Panc1 (cell line): ENCODE measurements at regions not wholly inside any gene's neighbourhood (a gene's known extent, or its start where the extent isn't known, plus 50 kb on each side); places are given as distances from the start of the nearest gene placed in this dataset.

ENCODE experiments used
- ATAC-seq: fragments of 200-7000 bp; cut with Tn5 transposase; 2 replicates; pipeline ENCODE4 v1.9.1; 2020; ENCODE audit warnings: mild to moderate bottlenecking, moderate library complexity
- BruUV-seq: library from RNA; stranded (reverse); fragments of 400-500 nt; replicated peaks from 2 replicates; lab custom pipeline; 2021; lab: Mats Ljungman, UMichigan
- CTCF ChIA-PET: fragments of 300-600 bp; sonication (Branson Sonifier 250); formaldehyde crosslinking; loops from one replicate; lab custom pipeline; 2022; ENCODE audit warnings: antibody characterized with exemption; lab: Charles Lee
- POLR2A ChIA-PET: fragments of 300-600 bp; sonication (Branson Sonifier 250); formaldehyde crosslinking; loops from one replicate; lab custom pipeline; 2022; ENCODE audit warnings: antibody characterized with exemption; lab: Charles Lee
- DNase-seq: peaks from one replicate; pipeline ENCODE4 v3.0.0-alpha.2; 2010; ENCODE audit warnings: low read depth, low spot score
- H3K27ac ChIP-seq: 2 replicates; pipeline ENCODE4 v1.5.1; 2011; ENCODE audit warnings: mild to moderate bottlenecking, low read length, inconsistent platforms
- H3K27me3 ChIP-seq: fragments of 200-500 bp; sonication (Bioruptor generic); 2 replicates; pipeline ENCODE4 v1.6.0; 2014; ENCODE audit warnings: low read length, inconsistent platforms; ENCODE audit not compliant: control insufficient read depth, insufficient read depth
- H3K36me3 ChIP-seq: fragments of 200-500 bp; sonication (Bioruptor generic); 2 replicates; pipeline ENCODE4 v1.5.1; 2014; ENCODE audit warnings: inconsistent platforms, mild to moderate bottlenecking, low read length, moderate library complexity; ENCODE audit not compliant: control insufficient read depth, insufficient read depth
- H3K4me1 ChIP-seq: 2 replicates; pipeline ENCODE4 v1.5.1; 2011; ENCODE audit warnings: inconsistent platforms, mild to moderate bottlenecking, low read length, moderate library complexity; ENCODE audit not compliant: control insufficient read depth, insufficient read depth
- H3K4me3 ChIP-seq, 2 experiments: 2 replicates each; pipeline ENCODE4 v1.5.1; 2011 to 2012; ENCODE audit warnings: low read depth in 2 of 2, low read length in 2 of 2, mild to moderate bottlenecking in 2 of 2, inconsistent platforms in 1 of 2, moderate library complexity in 1 of 2
- H3K9me3 ChIP-seq: fragments of 200-500 bp; sonication (Bioruptor generic); 2 replicates; pipeline ENCODE4 v1.5.1; 2014; ENCODE audit warnings: low read depth, mild to moderate bottlenecking, inconsistent platforms, low read length, moderate library complexity; ENCODE audit not compliant: control insufficient read depth, insufficient read depth
- CTCF ChIP-seq: fragments of 450-650 bp; IDR thresholded peaks from 2 replicates; pipeline ENCODE4 v1.5.1; 2017; ENCODE audit warnings: mild to moderate bottlenecking
- POLR2AphosphoS5 ChIP-seq: IDR thresholded peaks from 2 replicates; pipeline ENCODE4 v1.6.1; 2012; ENCODE audit warnings: mild to moderate bottlenecking, low read depth, low read length, moderate library complexity
- SIN3A ChIP-seq: IDR thresholded peaks from 2 replicates; pipeline ENCODE4 v1.6.1; 2012; ENCODE audit warnings: low read depth, mild to moderate bottlenecking, low read length, moderate library complexity, borderline replicate concordance; ENCODE audit not compliant: insufficient read depth
- TCF7L2 ChIP-seq: IDR thresholded peaks from 2 replicates; pipeline ENCODE4 v1.6.1; 2011; ENCODE audit warnings: mild to moderate bottlenecking, low read depth, low read length, inconsistent platforms
- in situ Hi-C: cut with HindIII; loops from 2 replicates; pipeline ENCODE4 v1.10.0; 2016; ENCODE audit warnings: low sequenced_read_pairs, low pct_unique_long_range_greater_than_20kb
- intact Hi-C: fragments of 100-400 bp; cut with micrococcal nuclease; formaldehyde crosslinking; loops from one replicate; pipeline ENCODE4 v1.10.0; 2022; ENCODE audit not compliant: unreplicated experiment
- TF ChIP-seq, protein P1 (sequence below), 2 experiments: IDR thresholded peaks; 2 replicates each; pipeline ENCODE4 v1.6.1; 2011 to 2012; ENCODE audit warnings: low read depth in 2 of 2, control low read depth in 1 of 2, low read length in 1 of 2, mild to moderate bottlenecking in 1 of 2, moderate library complexity in 1 of 2; ENCODE audit not compliant: insufficient read depth in 1 of 2

DNA sequence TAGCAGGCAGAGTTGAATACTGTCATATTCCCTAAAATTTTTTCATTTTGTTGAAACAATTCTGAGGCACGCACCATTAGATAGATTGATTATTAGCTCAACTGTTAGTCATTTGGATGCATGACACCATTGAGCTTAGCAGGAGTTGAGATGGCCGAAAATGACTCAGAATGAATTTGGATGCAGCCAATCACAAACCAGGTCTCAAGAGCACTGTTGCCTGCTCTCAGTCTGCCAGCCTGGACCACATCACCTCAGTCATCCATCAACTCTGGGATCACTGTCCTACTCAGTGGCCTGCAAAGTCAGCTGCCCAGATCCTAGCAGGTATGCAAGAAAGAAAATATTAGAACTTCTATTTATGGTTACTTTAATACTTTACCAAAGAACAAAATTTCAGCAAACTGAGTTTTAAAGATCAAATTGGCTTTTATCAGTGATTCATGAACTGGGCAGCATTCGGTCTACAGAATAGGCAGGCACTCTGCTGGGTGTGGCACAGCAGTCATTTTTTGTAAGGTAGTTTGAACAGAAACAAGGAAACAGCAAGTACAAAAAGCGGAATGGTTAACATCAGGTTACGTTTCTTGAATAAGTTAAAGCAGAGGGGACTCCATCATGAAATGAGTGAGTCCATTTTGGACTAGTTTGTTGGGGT lies 152.7 kb upstream of the ARHGAP28 start:
- TF ChIP-seq, protein P1, sequence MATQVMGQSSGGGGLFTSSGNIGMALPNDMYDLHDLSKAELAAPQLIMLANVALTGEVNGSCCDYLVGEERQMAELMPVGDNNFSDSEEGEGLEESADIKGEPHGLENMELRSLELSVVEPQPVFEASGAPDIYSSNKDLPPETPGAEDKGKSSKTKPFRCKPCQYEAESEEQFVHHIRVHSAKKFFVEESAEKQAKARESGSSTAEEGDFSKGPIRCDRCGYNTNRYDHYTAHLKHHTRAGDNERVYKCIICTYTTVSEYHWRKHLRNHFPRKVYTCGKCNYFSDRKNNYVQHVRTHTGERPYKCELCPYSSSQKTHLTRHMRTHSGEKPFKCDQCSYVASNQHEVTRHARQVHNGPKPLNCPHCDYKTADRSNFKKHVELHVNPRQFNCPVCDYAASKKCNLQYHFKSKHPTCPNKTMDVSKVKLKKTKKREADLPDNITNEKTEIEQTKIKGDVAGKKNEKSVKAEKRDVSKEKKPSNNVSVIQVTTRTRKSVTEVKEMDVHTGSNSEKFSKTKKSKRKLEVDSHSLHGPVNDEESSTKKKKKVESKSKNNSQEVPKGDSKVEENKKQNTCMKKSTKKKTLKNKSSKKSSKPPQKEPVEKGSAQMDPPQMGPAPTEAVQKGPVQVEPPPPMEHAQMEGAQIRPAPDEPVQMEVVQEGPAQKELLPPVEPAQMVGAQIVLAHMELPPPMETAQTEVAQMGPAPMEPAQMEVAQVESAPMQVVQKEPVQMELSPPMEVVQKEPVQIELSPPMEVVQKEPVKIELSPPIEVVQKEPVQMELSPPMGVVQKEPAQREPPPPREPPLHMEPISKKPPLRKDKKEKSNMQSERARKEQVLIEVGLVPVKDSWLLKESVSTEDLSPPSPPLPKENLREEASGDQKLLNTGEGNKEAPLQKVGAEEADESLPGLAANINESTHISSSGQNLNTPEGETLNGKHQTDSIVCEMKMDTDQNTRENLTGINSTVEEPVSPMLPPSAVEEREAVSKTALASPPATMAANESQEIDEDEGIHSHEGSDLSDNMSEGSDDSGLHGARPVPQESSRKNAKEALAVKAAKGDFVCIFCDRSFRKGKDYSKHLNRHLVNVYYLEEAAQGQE (IDR thresholded peaks at IDR 0.05; ENCODE audit: insufficient read depth in 1 of 2, low read depth in 2 of 2, low read length in 1 of 2), result no peak
- no peak for TF ChIP-seq TCF7L2
- no peak for TF ChIP-seq SIN3A
- ATAC-seq, result no peak
- intact Hi-C loops, result no loop called here
- H3K9me3 ChIP-seq, result no peaks in the 10 kb centered on the region
- H3K4me1 ChIP-seq, result no peaks in the 10 kb centered on the region
- H3K27ac ChIP-seq, result no peak overlapping the region
- BruUV-seq, result no TSS peak
- POLR2A ChIA-PET, result no interaction called here
- H3K4me3 ChIP-seq, result no peak overlapping the region
- H3K27me3 ChIP-seq, result no peaks in the 10 kb centered on the region
- in situ Hi-C loops, result no loop called here
- CTCF ChIA-PET, result no interaction called here
- DNase-seq, result no peak
- H3K36me3 ChIP-seq, result no peaks in the 10 kb centered on the region

DNA sequence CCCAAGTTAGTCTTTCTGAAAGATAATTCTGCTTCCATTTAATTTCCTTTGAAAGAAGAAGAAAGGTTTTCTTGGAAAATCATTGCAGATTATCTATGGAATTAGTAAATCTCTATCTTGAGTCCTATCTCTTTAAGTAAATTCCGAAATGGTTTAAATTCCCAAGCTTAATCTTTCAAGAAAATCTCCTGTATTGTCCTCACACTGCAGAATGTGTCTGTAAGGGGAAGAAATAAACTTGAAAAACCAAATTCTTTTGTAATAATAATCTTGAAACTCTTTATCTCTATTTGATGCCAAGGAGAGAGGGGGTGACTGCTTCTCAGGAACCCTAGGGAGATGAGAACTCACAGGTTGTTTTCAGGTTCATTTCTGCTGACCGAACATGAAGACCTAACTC lies 150.8 kb upstream of the ARHGAP28 start:
- Histone ChIP-seq H3K4me1 (no peaks in the 10 kb centered on the region), H3K27me3 (no peaks in the 10 kb centered on the region), H3K9me3 (no peaks in the 10 kb centered on the region), H3K27ac (no peak overlapping the region), H3K36me3 (no peaks in the 10 kb centered on the region), H3K4me3 (no peak overlapping the region)
- POLR2A ChIA-PET, result no interaction called here
- intact Hi-C loops, result no loop called here
- no TSS peak for BruUV-seq
- no peak for ATAC-seq
- CTCF ChIA-PET, result no interaction called here
- in situ Hi-C loops, result no loop called here
- TF ChIP-seq POLR2AphosphoS5 (no peak), TCF7L2 (no peak), SIN3A (no peak), CTCF (no peak)
- TF ChIP-seq, protein P1 (IDR thresholded peaks at IDR 0.05; ENCODE audit: insufficient read depth in 1 of 2, low read depth in 2 of 2, low read length in 1 of 2), result no peak
- no peak for DNase-seq
